Loucy (cell line): ENCODE measurements at regions not wholly inside any gene's neighbourhood (a gene's known extent, or its start where the extent isn't known, plus 50 kb on each side); places are given as distances from the start of the nearest gene placed in this dataset.

Source experiments
- H2AFZ ChIP-seq: fragments of 200-600 bp; sonication (generic); 2 replicates; pipeline ENCODE4 v1.6.0; 2016; ENCODE audit warnings: antibody characterized with exemption, mild to moderate bottlenecking, low read length, moderate library complexity
- H3F3A ChIP-seq: fragments of 200-600 bp; 2 replicates; pipeline ENCODE4 v1.6.0; 2016; ENCODE audit warnings: antibody characterized with exemption, low read depth, mild to moderate bottlenecking
- H3K27me3 ChIP-seq: fragments of 200-600 bp; sonication (generic); 2 replicates; pipeline ENCODE4 v1.6.1; 2014; ENCODE audit warnings: low read length, mild to moderate bottlenecking; ENCODE audit not compliant: insufficient read depth, poor library complexity, severe bottlenecking
- H3K36me3 ChIP-seq: fragments of 200-600 bp; sonication (generic); 2 replicates; pipeline ENCODE4 v1.6.1; 2016; ENCODE audit warnings: low read length; ENCODE audit not compliant: insufficient read depth
- H3K4me1 ChIP-seq: fragments of 200-600 bp; sonication (generic); 2 replicates; pipeline ENCODE4 v1.5.1; 2014; ENCODE audit warnings: low read length, mild to moderate bottlenecking; ENCODE audit not compliant: insufficient read depth, poor library complexity, severe bottlenecking
- H3K4me2 ChIP-seq: fragments of 200-600 bp; sonication (generic); 2 replicates; pipeline ENCODE4 v1.6.0; 2014; ENCODE audit warnings: antibody characterized with exemption, low read length, low read depth, mild to moderate bottlenecking; ENCODE audit not compliant: poor library complexity, severe bottlenecking
- H3K4me3 ChIP-seq: fragments of 200-600 bp; sonication (generic); 2 replicates; pipeline ENCODE4 v1.5.1; 2014; ENCODE audit warnings: low read length, mild to moderate bottlenecking, mixed read lengths; ENCODE audit not compliant: poor library complexity, severe bottlenecking
- H3K79me2 ChIP-seq: fragments of 200-600 bp; sonication (generic); 2 replicates; pipeline ENCODE4 v1.6.1; 2014; ENCODE audit warnings: low read length; ENCODE audit not compliant: insufficient read depth
- H3K9ac ChIP-seq: fragments of 200-600 bp; sonication (generic); 2 replicates; pipeline ENCODE4 v1.6.0; 2014; ENCODE audit warnings: mild to moderate bottlenecking, low read depth, low read length, moderate library complexity; ENCODE audit not compliant: poor library complexity, severe bottlenecking
- H3K9me2 ChIP-seq: fragments of 200-600 bp; sonication (generic); replicated peaks from 2 replicates; pipeline ENCODE4 v1.6.1; 2016; ENCODE audit warnings: low read depth, low read length, mixed read lengths
- H3K9me3 ChIP-seq: fragments of 200-600 bp; sonication (generic); 2 replicates; pipeline ENCODE4 v1.6.1; 2014; ENCODE audit warnings: mild to moderate bottlenecking, antibody characterized with exemption, low read length, low read depth; ENCODE audit not compliant: insufficient read depth
- H4K20me1 ChIP-seq: fragments of 200-600 bp; sonication (generic); 2 replicates; pipeline ENCODE4 v1.6.0; 2014; ENCODE audit warnings: antibody characterized with exemption, low read length, mild to moderate bottlenecking; ENCODE audit not compliant: insufficient read depth, poor library complexity, severe bottlenecking
- CTCF ChIP-seq: fragments of 200-600 bp; sonication (generic); conservative IDR thresholded peaks from 2 replicates; pipeline ENCODE4 v1.5.1; 2014; ENCODE audit warnings: mild to moderate bottlenecking, antibody characterized with exemption, low read length
- EZH2phosphoT487 ChIP-seq: fragments of 200-600 bp; IDR thresholded peaks from 2 replicates; pipeline ENCODE4 v1.6.1; 2018; ENCODE audit warnings: antibody characterized with exemption, mild to moderate bottlenecking, moderate library complexity, borderline replicate concordance

- no peaks in the 10 kb centered on the region for H3F3A ChIP-seq
- no peaks in the 10 kb centered on the region for H3K9me2 ChIP-seq
- no peak overlapping the region for H3K9ac ChIP-seq
- peaks cover 74% of the 10 kb centered on the region for H3K27me3 ChIP-seq
- H3K4me3 ChIP-seq = no peak overlapping the region
- no peaks in the 10 kb centered on the region for H3K4me1 ChIP-seq
- H3K79me2 ChIP-seq = no peaks in the 10 kb centered on the region
- H3K4me2 ChIP-seq = no peak overlapping the region
- no peaks in the 10 kb centered on the region for H3K9me3 ChIP-seq
- TF ChIP-seq EZH2phosphoT487 = no peak
- TF ChIP-seq CTCF = no peak
- H4K20me1 ChIP-seq = no peaks in the 10 kb centered on the region
- H2AFZ ChIP-seq = no peak overlapping the region
- no peaks in the 10 kb centered on the region for H3K36me3 ChIP-seq
Measured at GRCh38 chr1:83762039-83762365, 236.9 kb downstream of the TTLL7 start.

- H3K4me2 ChIP-seq = no peak overlapping the region
- no peaks in the 10 kb centered on the region for H3K9me3 ChIP-seq
- H3K4me3 ChIP-seq = no peak overlapping the region
- no peak overlapping the region for H3K9ac ChIP-seq
- H3K4me1 ChIP-seq = no peaks in the 10 kb centered on the region
- no peaks in the 10 kb centered on the region for H3F3A ChIP-seq
- H3K27me3 ChIP-seq = peaks cover 68% of the 10 kb centered on the region
- no peak for TF ChIP-seq EZH2phosphoT487
- TF ChIP-seq CTCF = no peak
- no peaks in the 10 kb centered on the region for H4K20me1 ChIP-seq
- no peak overlapping the region for H2AFZ ChIP-seq
- H3K36me3 ChIP-seq = no peaks in the 10 kb centered on the region
- no peaks in the 10 kb centered on the region for H3K9me2 ChIP-seq
- H3K79me2 ChIP-seq = no peaks in the 10 kb centered on the region
Measured at GRCh38 chr1:83761167-83762038, 237.5 kb downstream of the TTLL7 start.

DNA sequence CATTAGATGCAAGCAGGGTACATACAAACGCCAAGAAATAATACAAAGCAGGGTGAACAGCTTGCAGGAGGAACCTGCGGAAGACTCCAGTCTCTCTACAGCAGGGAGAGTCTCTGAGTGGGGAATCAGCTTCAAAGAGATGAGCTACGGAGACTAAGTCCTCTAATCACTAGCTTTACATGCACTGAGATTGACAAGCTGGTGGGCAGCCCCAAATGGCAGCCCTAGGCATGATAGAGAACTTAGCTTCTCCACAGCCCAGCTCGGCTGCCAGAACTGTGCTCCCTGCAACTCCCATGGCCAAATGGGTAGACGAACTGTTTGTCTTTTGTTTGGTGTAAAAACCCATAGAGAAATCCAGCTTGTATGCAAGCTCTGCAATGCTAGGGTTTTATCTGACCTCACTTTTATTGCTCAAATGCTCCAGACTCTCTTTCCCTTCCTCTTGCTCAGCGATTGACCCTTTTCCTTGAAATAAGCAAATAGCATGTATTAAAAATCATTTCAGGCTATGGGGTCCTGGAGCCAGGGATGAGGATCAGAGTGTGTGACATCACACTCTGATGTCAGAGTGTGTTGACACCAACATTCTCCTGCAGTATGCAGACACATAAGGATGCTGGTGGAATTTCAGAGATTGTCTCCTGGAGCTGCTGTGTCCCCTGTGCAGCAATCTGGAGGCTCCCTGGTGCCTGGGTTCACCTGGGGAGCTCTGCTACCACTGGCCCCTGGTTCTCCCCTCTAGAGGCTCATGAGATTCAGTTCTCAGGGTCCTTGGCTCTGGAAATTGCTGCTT, 238.5 kb downstream of the TTLL7 start:
- Histone ChIP-seq H3K4me2 (no peak overlapping the region), H3F3A (no peaks in the 10 kb centered on the region), H3K9ac (no peak overlapping the region), H3K9me2 (no peaks in the 10 kb centered on the region), H3K4me1 (no peaks in the 10 kb centered on the region), H3K36me3 (no peaks in the 10 kb centered on the region), H3K4me3 (no peak overlapping the region), H3K27me3 (peaks cover 58% of the 10 kb centered on the region), H2AFZ (no peak overlapping the region), H3K9me3 (no peaks in the 10 kb centered on the region), H4K20me1 (no peaks in the 10 kb centered on the region), H3K79me2 (no peaks in the 10 kb centered on the region)
- TF ChIP-seq CTCF (no peak), EZH2phosphoT487 (no peak)
